ENCODE measurements at regions not wholly inside any gene's neighbourhood (a gene's known extent, or its start where the extent isn't known, plus 50 kb on each side); places are given as distances from the start of the nearest gene placed in this dataset.

GRCh38 chr2:52345676-52346075 lies 1313.7 kb upstream of the NRXN1 start:
- H3F3A ChIP-seq (ENCODE audit: insufficient read depth, low read length): peaks cover 4% of the 10 kb centered on the region
- no peak overlapping the region for H2AFZ ChIP-seq (ENCODE audit: low read length)
- no peaks in the 10 kb centered on the region for H3K9me2 ChIP-seq (replicated peaks; ENCODE audit: insufficient read depth, low read length)
- no peaks in the 10 kb centered on the region for H3K9me3 ChIP-seq (replicated peaks; ENCODE audit: insufficient read depth, low read length)
- H3K36me3 ChIP-seq (replicated peaks; ENCODE audit: insufficient read depth, low read length): no peaks in the 10 kb centered on the region
- no peaks in the 10 kb centered on the region for H3K27me3 ChIP-seq (replicated peaks; ENCODE audit: insufficient read depth, low read length)
- TF ChIP-seq EZH2phosphoT487 (IDR thresholded peaks at IDR 0.05; ENCODE audit: low read length): no peak
- no peak for TF ChIP-seq EZH2 (optimal IDR thresholded peaks at IDR 0.05; ENCODE audit: low read depth, low read length)
- H3K27ac ChIP-seq (ENCODE audit: low read length): no peak overlapping the region
- H3K9ac ChIP-seq (ENCODE audit: low read length): no peak overlapping the region
- H4K20me1 ChIP-seq (ENCODE audit: insufficient read depth, low read length): no peaks in the 10 kb centered on the region
- no peak overlapping the region for H3K4me3 ChIP-seq (ENCODE audit: low read length)
- 0 out of 2 replicates have a peak overlapping the region, but pooled peaks have one; percentile 12 for H3K4me2 ChIP-seq (ENCODE audit: low read depth, low read length)
- H3K4me1 ChIP-seq (ENCODE audit: low read length): peaks cover 37% of the 10 kb centered on the region
- H3K79me2 ChIP-seq (ENCODE audit: low read length): no peaks in the 10 kb centered on the region
- DNase-seq: no peak

- no peaks in the 10 kb centered on the region for H3K27me3 ChIP-seq (replicated peaks; ENCODE audit: insufficient read depth, low read length)
- TF ChIP-seq EZH2 (optimal IDR thresholded peaks at IDR 0.05; ENCODE audit: low read depth, low read length) (no peak), EZH2phosphoT487 (IDR thresholded peaks at IDR 0.05; ENCODE audit: low read length) (no peak), CTCF (IDR thresholded peaks at IDR 0.05; ENCODE audit: low read length) (no peak)
- no peaks in the 10 kb centered on the region for H3K9me2 ChIP-seq (replicated peaks; ENCODE audit: insufficient read depth, low read length)
- peaks cover 37% of the 10 kb centered on the region for H3K4me1 ChIP-seq (ENCODE audit: low read length)
- no peak for DNase-seq
- H3K79me2 ChIP-seq (ENCODE audit: low read length): no peaks in the 10 kb centered on the region
- no peak overlapping the region for H3K9ac ChIP-seq (ENCODE audit: low read length)
- H3K4me3 ChIP-seq (ENCODE audit: low read length): no peak overlapping the region
- H3K4me2 ChIP-seq (ENCODE audit: low read depth, low read length): peak overlapping the region; percentile 12; the same call in 1 of the 2 replicates
- peaks cover 4% of the 10 kb centered on the region for H3F3A ChIP-seq (ENCODE audit: insufficient read depth, low read length)
- H3K27ac ChIP-seq (ENCODE audit: low read length): no peak overlapping the region
- H2AFZ ChIP-seq (ENCODE audit: low read length): no peak overlapping the region
- no peaks in the 10 kb centered on the region for H3K9me3 ChIP-seq (replicated peaks; ENCODE audit: insufficient read depth, low read length)
- H4K20me1 ChIP-seq (ENCODE audit: insufficient read depth, low read length): no peaks in the 10 kb centered on the region
- no peaks in the 10 kb centered on the region for H3K36me3 ChIP-seq (replicated peaks; ENCODE audit: insufficient read depth, low read length)
Measured at GRCh38 chr2:52345082-52345481, 1313.2 kb upstream of the NRXN1 start.

- no peak for TF ChIP-seq EZH2 (optimal IDR thresholded peaks at IDR 0.05; ENCODE audit: low read depth, low read length)
- no peak for TF ChIP-seq CTCF (IDR thresholded peaks at IDR 0.05; ENCODE audit: low read length)
- TF ChIP-seq EZH2phosphoT487 (IDR thresholded peaks at IDR 0.05; ENCODE audit: low read length): no peak
Measured at GRCh38 chr2:52343706-52344266, 1311.9 kb upstream of the NRXN1 start.

GRCh38 chr2:52343010-52343409 lies 1311.1 kb upstream of the NRXN1 start:
- DNase-seq: no peak
- Histone ChIP-seq H4K20me1 (ENCODE audit: insufficient read depth, low read length) (no peaks in the 10 kb centered on the region), H3K27ac (ENCODE audit: low read length) (no peak overlapping the region), H3K36me3 (replicated peaks; ENCODE audit: insufficient read depth, low read length) (no peaks in the 10 kb centered on the region), H3K9me2 (replicated peaks; ENCODE audit: insufficient read depth, low read length) (no peaks in the 10 kb centered on the region), H3K9me3 (replicated peaks; ENCODE audit: insufficient read depth, low read length) (no peaks in the 10 kb centered on the region), H3K4me1 (ENCODE audit: low read length) (peaks cover 37% of the 10 kb centered on the region), H3F3A (ENCODE audit: insufficient read depth, low read length) (peaks cover 4% of the 10 kb centered on the region), H2AFZ (ENCODE audit: low read length) (0 out of 2 replicates have a peak overlapping the region, but pooled peaks have one; percentile 13), H3K9ac (ENCODE audit: low read length) (no peak overlapping the region), H3K4me2 (ENCODE audit: low read depth, low read length) (peak overlapping the region; percentile 46; the same call in 1 of the 2 replicates), H3K4me3 (ENCODE audit: low read length) (no peak overlapping the region), H3K79me2 (ENCODE audit: low read length) (no peaks in the 10 kb centered on the region), H3K27me3 (replicated peaks; ENCODE audit: insufficient read depth, low read length) (no peaks in the 10 kb centered on the region)
- TF ChIP-seq CTCF (IDR thresholded peaks at IDR 0.05; ENCODE audit: low read length): no peak
- no peak for TF ChIP-seq EZH2phosphoT487 (IDR thresholded peaks at IDR 0.05; ENCODE audit: low read length)
- no peak for TF ChIP-seq EZH2 (optimal IDR thresholded peaks at IDR 0.05; ENCODE audit: low read depth, low read length)

More at GRCh38 chr2:52343706-52344266, 1311.9 kb upstream of the NRXN1 start:
- Histone ChIP-seq H3K9me2 (replicated peaks; ENCODE audit: insufficient read depth, low read length) (no peaks in the 10 kb centered on the region), H3K9ac (ENCODE audit: low read length) (no peak overlapping the region), H3K4me2 (ENCODE audit: low read depth, low read length) (peak overlapping the region; percentile 46; the same call in 1 of the 2 replicates), H3K4me1 (ENCODE audit: low read length) (peaks cover 37% of the 10 kb centered on the region), H3K79me2 (ENCODE audit: low read length) (no peaks in the 10 kb centered on the region), H3K27ac (ENCODE audit: low read length) (peak overlapping the region; percentile 48; the same call in 1 of the 2 replicates), H3K4me3 (ENCODE audit: low read length) (0 out of 2 replicates have a peak overlapping the region, but pooled peaks have one; percentile 13), H2AFZ (ENCODE audit: low read length) (0 out of 2 replicates have a peak overlapping the region, but pooled peaks have one; percentile 13), H3F3A (ENCODE audit: insufficient read depth, low read length) (peaks cover 4% of the 10 kb centered on the region), H3K9me3 (replicated peaks; ENCODE audit: insufficient read depth, low read length) (no peaks in the 10 kb centered on the region), H3K27me3 (replicated peaks; ENCODE audit: insufficient read depth, low read length) (no peaks in the 10 kb centered on the region), H4K20me1 (ENCODE audit: insufficient read depth, low read length) (no peaks in the 10 kb centered on the region), H3K36me3 (replicated peaks; ENCODE audit: insufficient read depth, low read length) (no peaks in the 10 kb centered on the region)
- DNase-seq: peak; percentile 89
